ENCODE measurements at regions not wholly inside any gene's neighbourhood (a gene's known extent, or its start where the extent isn't known, plus 50 kb on each side); places are given as distances from the start of the nearest gene placed in this dataset.

GRCh38 chr9:73741316-73741715 is 589.7 kb downstream of the ANXA1 start:
- TF ChIP-seq POLR2A (IDR thresholded peaks at IDR 0.05) = no peak
- no peak for TF ChIP-seq CTCF (IDR thresholded peaks at IDR 0.05)
